ENCODE measurements at regions not wholly inside any gene's neighbourhood (a gene's known extent, or its start where the extent isn't known, plus 50 kb on each side); places are given as distances from the start of the nearest gene placed in this dataset.

GRCh38 chr11:109506115-109506514, 84.1 kb downstream of the C11orf87 start:
- DNase-seq (ENCODE audit: low read depth, low spot score) (no peak), ATAC-seq (no peak), FAIRE-seq (no peak)
- intact Hi-C loops (cut with micrococcal nuclease; ENCODE audit: unreplicated experiment): no loop called here
- no peak overlapping the region for H3K4me3 ChIP-seq
- H3K4me2 ChIP-seq (ENCODE audit: control insufficient read depth, insufficient read depth): no peak overlapping the region
- no peaks in the 10 kb centered on the region for H3K36me3 ChIP-seq (ENCODE audit: control insufficient read depth in 2 of 2, insufficient read depth in 2 of 2, low read length in 1 of 2)
- H4K20me1 ChIP-seq (ENCODE audit: control insufficient read depth, insufficient read depth): no peaks in the 10 kb centered on the region
- BruUV-seq (replicated peaks): no TSS peak
- H3K9ac ChIP-seq (ENCODE audit: control insufficient read depth, insufficient read depth, low read length): no peak overlapping the region
- no peaks in the 10 kb centered on the region for H3K27me3 ChIP-seq (replicated peaks in 1 of 2; ENCODE audit: control insufficient read depth in 2 of 2, insufficient read depth in 2 of 2, low read length in 1 of 2)
- no peaks in the 10 kb centered on the region for H3K4me1 ChIP-seq (ENCODE audit: control insufficient read depth, insufficient read depth, low read length)
- TF ChIP-seq IKZF2 (IDR thresholded peaks at IDR 0.05): no peak
- TF ChIP-seq SPI1 (IDR thresholded peaks at IDR 0.05; ENCODE audit: borderline replicate concordance, insufficient read depth, low read depth, low read length): no peak
- no peak for TF ChIP-seq ZBED1 (IDR thresholded peaks at IDR 0.05; ENCODE audit: borderline replicate concordance)
- TF ChIP-seq YY1 (IDR thresholded peaks at IDR 0.05; ENCODE audit: low read depth, low read length): no peak
- TF ChIP-seq ZBTB4 (CRISPR knock-in tag; IDR thresholded peaks at IDR 0.05): no peak
- TF ChIP-seq POLR2AphosphoS5 (IDR thresholded peaks at IDR 0.05; ENCODE audit: low read length): no peak
- no peak for TF ChIP-seq EED (IDR thresholded peaks at IDR 0.05; ENCODE audit: low read depth)
- TF ChIP-seq EGR1 (IDR thresholded peaks at IDR 0.05; ENCODE audit: borderline replicate concordance in 1 of 2, low read depth in 2 of 2, low read length in 2 of 2): no peak
- TF ChIP-seq LARP7 (IDR thresholded peaks at IDR 0.05): no peak
- TF ChIP-seq CTCF (IDR thresholded peaks at IDR 0.05 in 2 of 3, conservative IDR thresholded peaks at IDR 0.05 in 1 of 3; ENCODE audit: control insufficient read depth in 2 of 3, extremely low read depth in 1 of 3, insufficient read depth in 1 of 3, low read depth in 3 of 3, low read length in 3 of 3): no peak
- no peak for TF ChIP-seq NFYB (IDR thresholded peaks at IDR 0.05; ENCODE audit: insufficient read depth, low read depth, low read length)
- in situ Hi-C loops (cut with MboI): no loop called here
- SMC1A ChIA-PET (ENCODE audit: uncharacterized antibody, unreplicated experiment): no interaction called here
- H3K27ac ChIP-seq (ENCODE audit: control insufficient read depth, insufficient read depth): no peak overlapping the region
- 23% methylated on average over 3 of the region's 3 CpGs for WGBS (ENCODE audit: insufficient coverage, insufficient replicate concordance, low lambda C conversion rate, missing lambda C conversion rate)
- POLR2A ChIA-PET: no interaction called here
- RAD21 ChIA-PET (ENCODE audit: unreplicated experiment): no interaction called here
- CTCF ChIA-PET: no interaction called here
- no peaks in the 10 kb centered on the region for H3K9me3 ChIP-seq (replicated peaks; ENCODE audit: control insufficient read depth, insufficient read depth, low read length)
- no peak overlapping the region for H2AFZ ChIP-seq (ENCODE audit: control insufficient read depth, low read depth, low read length)
- H3K79me2 ChIP-seq (ENCODE audit: control insufficient read depth, insufficient read depth, low read length): no peaks in the 10 kb centered on the region
